Omental fat pad (tissue), 3 donors: ENCODE measurements at regions not wholly inside any gene's neighbourhood (a gene's known extent, or its start where the extent isn't known, plus 50 kb on each side); places are given as distances from the start of the nearest gene placed in this dataset.

Source experiments
- ATAC-seq: fragments of 150-250 bp; one replicate; pipeline ENCODE4 v1.9.1; 2016; ENCODE audit warnings: mild to moderate bottlenecking, moderate library complexity; ENCODE audit not compliant: low FRiP score
- DNase-seq: peaks from one replicate; pipeline ENCODE4 v3.0.0-alpha.2; 2019; ENCODE audit warnings: low spot score
- CTCF ChIP-seq, 3 donors: fragments of 450-650 bp; IDR thresholded peaks; one replicate each; pipeline ENCODE4 v1.5.1; 2016 to 2017; ENCODE audit warnings: antibody characterized with exemption in 3 of 3, mild to moderate bottlenecking in 3 of 3, moderate library complexity in 2 of 3

GRCh38 chr6:147856687-147857086, 348.2 kb downstream of the SAMD5 start:
- TF ChIP-seq CTCF (IDR thresholded peaks at IDR 0.05): no peak
- DNase-seq: no peak
- ATAC-seq: no peak

DNA sequence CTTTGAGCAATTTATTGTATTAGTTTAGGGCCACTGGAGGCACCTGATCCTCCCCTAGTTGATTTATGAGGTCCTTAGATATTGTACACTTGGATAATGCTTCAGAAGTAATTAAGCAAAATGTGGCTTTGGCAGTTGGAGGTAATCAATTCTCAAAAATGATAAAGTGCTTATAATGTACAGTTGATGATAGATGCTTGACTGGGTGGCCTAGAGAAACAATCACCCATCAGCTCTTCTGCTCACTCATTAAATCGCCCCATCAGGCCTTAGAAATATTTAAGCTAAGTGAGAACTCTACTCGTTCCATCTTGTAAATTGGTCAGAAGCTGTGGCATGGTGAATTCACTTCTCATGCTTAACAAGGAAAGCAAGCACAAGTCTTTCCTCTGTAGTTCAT, 349.9 kb downstream of the SAMD5 start:
- no peak for ATAC-seq
- no peak for DNase-seq
- no peak for TF ChIP-seq CTCF (IDR thresholded peaks at IDR 0.05)

- no peak for ATAC-seq
- no peak for DNase-seq
- TF ChIP-seq CTCF (IDR thresholded peaks at IDR 0.05): no peak
Observed at GRCh38 chr6:147859071-147859470, 350.6 kb downstream of the SAMD5 start.

GRCh38 chr6:147861696-147862095, 353.2 kb downstream of the SAMD5 start:
- DNase-seq: no peak
- no peak for TF ChIP-seq CTCF (IDR thresholded peaks at IDR 0.05)
- ATAC-seq: no peak

- no peak for TF ChIP-seq CTCF (IDR thresholded peaks at IDR 0.05)
- DNase-seq (no peak), ATAC-seq (no peak)
Observed at GRCh38 chr6:147867433-147868226, 359.1 kb downstream of the SAMD5 start.

DNA sequence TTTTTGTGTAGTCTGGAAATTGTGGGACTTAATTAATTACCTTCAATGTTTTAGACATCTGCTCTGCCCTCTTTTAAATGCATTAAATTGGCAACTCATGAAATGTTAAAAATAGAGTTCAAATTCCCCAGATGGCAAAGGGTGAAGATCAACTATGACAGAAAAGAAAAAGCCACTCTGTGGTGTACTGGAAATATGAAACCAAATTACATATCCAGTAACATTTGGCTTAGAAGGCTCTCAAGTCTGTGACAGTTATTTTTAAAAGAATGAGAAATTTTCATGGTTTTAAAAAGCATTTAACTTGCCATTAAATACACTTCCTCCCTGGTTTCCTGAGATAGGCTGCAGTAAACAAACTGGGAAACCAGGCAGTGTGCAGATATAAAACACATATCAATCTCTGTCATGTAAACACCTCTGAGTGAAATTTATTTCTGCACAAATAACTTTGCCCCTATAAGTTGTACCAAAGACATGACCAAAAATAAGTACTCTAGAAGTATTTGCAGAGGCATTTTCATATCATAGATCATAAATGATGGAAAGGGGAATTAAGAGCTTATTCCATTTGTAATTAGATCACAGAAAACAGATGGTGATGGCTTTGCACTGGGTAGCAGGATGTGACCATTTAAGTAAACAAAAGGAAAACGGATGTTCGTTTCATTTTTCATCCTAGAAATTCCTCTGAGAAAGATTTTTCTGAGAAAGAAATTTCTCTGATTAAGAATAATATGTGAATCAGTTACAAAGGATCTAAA, 360.1 kb downstream of the SAMD5 start:
- TF ChIP-seq CTCF (IDR thresholded peaks at IDR 0.05): no peak
- no peak for ATAC-seq
- no peak for DNase-seq

DNA sequence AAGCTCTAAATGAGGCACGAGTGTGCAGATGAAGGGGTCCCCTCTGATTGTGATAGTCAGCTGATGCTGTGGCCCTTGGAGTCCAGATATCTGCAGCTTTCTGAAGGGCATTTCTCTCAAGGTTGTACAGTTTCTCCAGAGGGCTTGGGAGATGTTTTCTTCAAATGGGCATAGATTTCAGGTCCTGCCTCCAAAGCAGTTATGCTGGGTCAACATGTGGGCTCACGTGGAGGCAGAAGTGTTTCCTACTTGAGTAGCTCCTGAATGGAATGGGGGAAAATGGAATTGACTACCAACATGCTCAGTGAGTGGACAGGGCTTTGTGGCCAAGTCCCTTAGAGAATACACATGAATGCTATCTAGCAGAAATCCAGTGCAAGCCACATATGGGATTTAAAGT, 360.7 kb downstream of the SAMD5 start:
- no peak for DNase-seq
- TF ChIP-seq CTCF (IDR thresholded peaks at IDR 0.05): no peak
- ATAC-seq: no peak
